Astrocyte (in vitro differentiated cells and primary cell): ENCODE measurements at regions not wholly inside any gene's neighbourhood (a gene's known extent, or its start where the extent isn't known, plus 50 kb on each side); places are given as distances from the start of the nearest gene placed in this dataset.

Experiments used
- DNase-seq: peaks from one replicate; pipeline ENCODE4 v3.0.0-alpha.2; 2010; ENCODE audit warnings: low read depth
- FAIRE-seq: peaks from 2 replicates; lab custom pipeline; 2011; peaks lifted over from hg19 to GRCh38; lab: Jason Lieb, UNC
- H2AFZ ChIP-seq: 2 replicates; pipeline ENCODE4 v1.6.0; 2012; ENCODE audit warnings: low read depth, low read length, inconsistent platforms
- H3K27ac ChIP-seq: 2 replicates; pipeline ENCODE4 v1.5.1; 2011; ENCODE audit warnings: low read depth, low read length, inconsistent platforms
- H3K27me3 ChIP-seq: 2 replicates; pipeline ENCODE4 v1.6.0; 2011; ENCODE audit warnings: low read length, inconsistent platforms; ENCODE audit not compliant: insufficient read depth
- H3K36me3 ChIP-seq: 2 replicates; pipeline ENCODE4 v1.5.1; 2011; ENCODE audit warnings: low read length, inconsistent platforms; ENCODE audit not compliant: insufficient read depth
- H3K4me1 ChIP-seq: 2 replicates; pipeline ENCODE4 v1.5.1; 2011; ENCODE audit warnings: low read length, inconsistent platforms; ENCODE audit not compliant: insufficient read depth
- H3K4me2 ChIP-seq: 2 replicates; pipeline ENCODE4 v1.6.0; 2012; ENCODE audit warnings: low read length, inconsistent platforms
- H3K4me3 ChIP-seq: 2 replicates; pipeline ENCODE4 v1.5.1; 2011; ENCODE audit warnings: low read depth, mild to moderate bottlenecking, low read length, inconsistent platforms; ENCODE audit not compliant: insufficient read depth
- H3K79me2 ChIP-seq: 2 replicates; pipeline ENCODE4 v1.6.0; 2012; ENCODE audit warnings: mild to moderate bottlenecking, low read length, inconsistent platforms; ENCODE audit not compliant: insufficient read depth
- H3K9ac ChIP-seq: 2 replicates; pipeline ENCODE4 v1.6.0; 2012; ENCODE audit warnings: mild to moderate bottlenecking, low read length, inconsistent platforms
- H3K9me3 ChIP-seq: 2 replicates; pipeline ENCODE4 v1.5.1; 2012; ENCODE audit warnings: low read depth, mild to moderate bottlenecking, low read length, inconsistent platforms; ENCODE audit not compliant: insufficient read depth
- H4K20me1 ChIP-seq: 2 replicates; pipeline ENCODE4 v1.6.0; 2012; ENCODE audit warnings: low read length, inconsistent platforms; ENCODE audit not compliant: insufficient read depth
- H3K27ac Mint-ChIP-seq: one replicate; pipeline ENCODE4 v1.8.0; 2021; ENCODE audit warnings: mild to moderate bottlenecking, mixed read lengths; ENCODE audit not compliant: unreplicated experiment
- H3K27me3 Mint-ChIP-seq: one replicate; pipeline ENCODE4 v1.8.0; 2021; ENCODE audit warnings: low read depth, mixed read lengths; ENCODE audit not compliant: unreplicated experiment
- H3K36me3 Mint-ChIP-seq: one replicate; pipeline ENCODE4 v1.8.0; 2021; ENCODE audit warnings: low read depth, mixed read lengths; ENCODE audit not compliant: unreplicated experiment
- H3K4me1 Mint-ChIP-seq: one replicate; pipeline ENCODE4 v1.8.0; 2021; ENCODE audit warnings: low read depth, mixed read lengths; ENCODE audit not compliant: unreplicated experiment
- H3K4me3 Mint-ChIP-seq: one replicate; pipeline ENCODE4 v1.8.0; 2021; ENCODE audit warnings: mild to moderate bottlenecking, moderate library complexity, mixed read lengths; ENCODE audit not compliant: unreplicated experiment
- H3K9me3 Mint-ChIP-seq: one replicate; pipeline ENCODE4 v1.8.0; 2021; ENCODE audit warnings: mild to moderate bottlenecking, mixed read lengths; ENCODE audit not compliant: unreplicated experiment
- CTCF ChIP-seq: IDR thresholded peaks from 2 replicates; pipeline ENCODE4 v1.5.1; 2011; ENCODE audit warnings: low read depth, mild to moderate bottlenecking, inconsistent platforms, low read length, moderate library complexity; ENCODE audit not compliant: insufficient read depth
- EZH2 ChIP-seq: IDR thresholded peaks from 2 replicates; pipeline ENCODE4 v1.6.1; 2012; ENCODE audit warnings: mild to moderate bottlenecking, low read length, inconsistent platforms; ENCODE audit not compliant: insufficient read depth

GRCh38 chr9:81758123-81758797, 68.9 kb upstream of the TLE1 start:
- H3K36me3 ChIP-seq, result no peaks in the 10 kb centered on the region
- H3K4me2 ChIP-seq, result no peak overlapping the region
- no peak overlapping the region for H3K9ac ChIP-seq
- H3K27me3 ChIP-seq, result no peaks in the 10 kb centered on the region
- no peak overlapping the region for H3K27ac ChIP-seq
- Mint-ChIP-seq H3K9me3 (no peaks in the 10 kb centered on the region), H3K4me3 (no peak overlapping the region), H3K27me3 (no peaks in the 10 kb centered on the region), H3K4me1 (peaks cover 15% of the 10 kb centered on the region), H3K36me3 (no peaks in the 10 kb centered on the region), H3K27ac (no peak overlapping the region)
- H4K20me1 ChIP-seq, result no peaks in the 10 kb centered on the region
- H3K9me3 ChIP-seq, result no peaks in the 10 kb centered on the region
- DNase-seq (no peak), FAIRE-seq (no peak)
- H3K79me2 ChIP-seq, result no peaks in the 10 kb centered on the region
- H3K4me3 ChIP-seq, result no peak overlapping the region
- peaks cover 13% of the 10 kb centered on the region for H3K4me1 ChIP-seq
- H2AFZ ChIP-seq, result no peak overlapping the region
- TF ChIP-seq EZH2, result no peak
- TF ChIP-seq CTCF, result no peak

- H3K4me3 Mint-ChIP-seq, result no peak overlapping the region
These were observed 70.4 kb upstream of the TLE1 start for GRCh38 chr9:81759680-81760215.

More at GRCh38 chr9:81759680-81760215, 70.4 kb upstream of the TLE1 start:
- no peaks in the 10 kb centered on the region for H3K9me3 ChIP-seq
- no peak overlapping the region for H2AFZ ChIP-seq
- no peak for FAIRE-seq
- Mint-ChIP-seq H3K36me3 (no peaks in the 10 kb centered on the region), H3K27ac (peak overlapping the region; percentile 60), H3K4me1 (peaks cover 15% of the 10 kb centered on the region), H3K9me3 (no peaks in the 10 kb centered on the region), H3K27me3 (no peaks in the 10 kb centered on the region)
- DNase-seq, result peak; percentile 96
- no peaks in the 10 kb centered on the region for H3K27me3 ChIP-seq
- H3K79me2 ChIP-seq, result no peaks in the 10 kb centered on the region
- H3K36me3 ChIP-seq, result no peaks in the 10 kb centered on the region
- no peak overlapping the region for H3K4me3 ChIP-seq
- H3K4me1 ChIP-seq, result peaks cover 13% of the 10 kb centered on the region
- TF ChIP-seq CTCF, result no peak
- no peak for TF ChIP-seq EZH2
- peak overlapping the region; percentile 76 for H3K27ac ChIP-seq
- H3K9ac ChIP-seq, result peak overlapping the region; percentile 42
- H4K20me1 ChIP-seq, result no peaks in the 10 kb centered on the region
- no peak overlapping the region for H3K4me2 ChIP-seq
